Fibroblast of lung (primary cell): ENCODE measurements at regions not wholly inside any gene's neighbourhood (a gene's known extent, or its start where the extent isn't known, plus 50 kb on each side); places are given as distances from the start of the nearest gene placed in this dataset.

Experiments used
- EZH2 ChIP-seq: IDR thresholded peaks from 2 replicates; pipeline ENCODE4 v1.5.1; 2012; ENCODE audit warnings: low read length, control low read depth, mild to moderate bottlenecking; ENCODE audit errors: missing control alignments
- TF ChIP-seq, protein P1 (sequence below), 2 donors: IDR thresholded peaks in 1 of 2; conservative IDR thresholded peaks in 1 of 2; 1 replicate in 1 of 2; 2 replicates in 1 of 2; pipeline ENCODE4 v1.5.1; 2011 to 2012; ENCODE audit warnings: low read length in 2 of 2, control low read depth in 1 of 2, inconsistent platforms in 1 of 2, low read depth in 1 of 2, mild to moderate bottlenecking in 1 of 2

DNA sequence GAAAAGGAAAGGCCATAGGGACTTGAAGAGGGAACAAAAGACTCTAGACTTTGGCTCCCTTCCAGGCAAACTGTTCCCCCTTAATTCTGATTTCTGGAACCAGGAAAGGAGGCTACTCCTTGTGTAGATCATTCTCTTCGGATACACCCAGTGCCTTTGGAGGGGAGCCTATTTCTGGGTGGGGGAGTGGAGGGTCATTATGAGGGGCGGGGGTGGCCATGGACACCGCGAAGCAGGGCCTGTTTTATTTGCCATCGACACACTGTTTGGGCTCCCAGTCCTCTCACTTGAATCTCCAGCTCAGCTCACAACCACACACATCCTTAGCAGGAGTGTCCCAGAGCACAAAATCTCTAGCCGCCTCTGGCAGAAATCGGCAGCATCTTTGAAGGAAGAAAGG lies 132.3 kb downstream of the PXDC1 start:
- TF ChIP-seq, protein P1, sequence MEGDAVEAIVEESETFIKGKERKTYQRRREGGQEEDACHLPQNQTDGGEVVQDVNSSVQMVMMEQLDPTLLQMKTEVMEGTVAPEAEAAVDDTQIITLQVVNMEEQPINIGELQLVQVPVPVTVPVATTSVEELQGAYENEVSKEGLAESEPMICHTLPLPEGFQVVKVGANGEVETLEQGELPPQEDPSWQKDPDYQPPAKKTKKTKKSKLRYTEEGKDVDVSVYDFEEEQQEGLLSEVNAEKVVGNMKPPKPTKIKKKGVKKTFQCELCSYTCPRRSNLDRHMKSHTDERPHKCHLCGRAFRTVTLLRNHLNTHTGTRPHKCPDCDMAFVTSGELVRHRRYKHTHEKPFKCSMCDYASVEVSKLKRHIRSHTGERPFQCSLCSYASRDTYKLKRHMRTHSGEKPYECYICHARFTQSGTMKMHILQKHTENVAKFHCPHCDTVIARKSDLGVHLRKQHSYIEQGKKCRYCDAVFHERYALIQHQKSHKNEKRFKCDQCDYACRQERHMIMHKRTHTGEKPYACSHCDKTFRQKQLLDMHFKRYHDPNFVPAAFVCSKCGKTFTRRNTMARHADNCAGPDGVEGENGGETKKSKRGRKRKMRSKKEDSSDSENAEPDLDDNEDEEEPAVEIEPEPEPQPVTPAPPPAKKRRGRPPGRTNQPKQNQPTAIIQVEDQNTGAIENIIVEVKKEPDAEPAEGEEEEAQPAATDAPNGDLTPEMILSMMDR (conservative IDR thresholded peaks at IDR 0.05 in 1 of 2, IDR thresholded peaks at IDR 0.05 in 1 of 2; ENCODE audit: low read depth in 1 of 2, low read length in 2 of 2) = no peak
- no peak for TF ChIP-seq EZH2
